ENCODE measurements at regions not wholly inside any gene's neighbourhood (a gene's known extent, or its start where the extent isn't known, plus 50 kb on each side); places are given as distances from the start of the nearest gene placed in this dataset.

GRCh38 chr7:41175435-41175834 lies 527.5 kb downstream of the INHBA start:
- no peak for DNase-seq

GRCh38 chr7:41174521-41174920 lies 528.4 kb downstream of the INHBA start:
- DNase-seq: no peak

GRCh38 chr7:41170466-41170865 lies 532.4 kb downstream of the INHBA start:
- no peak for DNase-seq

GRCh38 chr7:41169317-41169716 lies 533.6 kb downstream of the INHBA start:
- DNase-seq: no peak

- no peak for DNase-seq
These were observed 535.1 kb downstream of the INHBA start for GRCh38 chr7:41167836-41168235.

- no peak for DNase-seq
These were observed 538.5 kb downstream of the INHBA start for GRCh38 chr7:41164440-41164839.

GRCh38 chr7:41163991-41164390 lies 538.9 kb downstream of the INHBA start:
- DNase-seq: no peak

GRCh38 chr7:41162612-41163011 lies 540.3 kb downstream of the INHBA start:
- no peak for DNase-seq

GRCh38 chr7:41161041-41161587 lies 541.8 kb downstream of the INHBA start:
- no peak for DNase-seq

- no peak for DNase-seq
These were observed 546.6 kb downstream of the INHBA start for GRCh38 chr7:41156268-41156667.

GRCh38 chr7:41153268-41153667 lies 549.6 kb downstream of the INHBA start:
- DNase-seq: no peak

GRCh38 chr7:41152179-41152678 lies 550.7 kb downstream of the INHBA start:
- no peak for DNase-seq

- DNase-seq: no peak
These were observed 553.3 kb downstream of the INHBA start for GRCh38 chr7:41149576-41149975.

GRCh38 chr7:41148521-41148951 lies 554.4 kb downstream of the INHBA start:
- DNase-seq: no peak

- DNase-seq: no peak
These were observed 555.0 kb downstream of the INHBA start for GRCh38 chr7:41147606-41148485.

- DNase-seq: no peak
These were observed 556.5 kb downstream of the INHBA start for GRCh38 chr7:41146429-41146828.

GRCh38 chr7:41145656-41146055 lies 557.2 kb downstream of the INHBA start:
- no peak for DNase-seq

GRCh38 chr7:41142904-41143473 lies 559.9 kb downstream of the INHBA start:
- no peak for DNase-seq

GRCh38 chr7:41139789-41140188 lies 563.1 kb downstream of the INHBA start:
- no peak for DNase-seq

- no peak for DNase-seq
These were observed 566.3 kb downstream of the INHBA start for GRCh38 chr7:41136551-41136950.

- no peak for DNase-seq
These were observed 567.4 kb downstream of the INHBA start for GRCh38 chr7:41135511-41135910.

GRCh38 chr7:41134300-41135255 lies 568.3 kb downstream of the INHBA start:
- DNase-seq: no peak
